ENCODE measurements at regions not wholly inside any gene's neighbourhood (a gene's known extent, or its start where the extent isn't known, plus 50 kb on each side); places are given as distances from the start of the nearest gene placed in this dataset.

GRCh38 chr1:29823561-29823960 lies 587.2 kb downstream of the PTPRU start:
- no peak for DNase-seq

- DNase-seq = no peak
Observed at GRCh38 chr1:29821605-29822004, 585.3 kb downstream of the PTPRU start.

- no peak for DNase-seq
Observed at GRCh38 chr1:29820401-29820800, 584.1 kb downstream of the PTPRU start.

GRCh38 chr1:29812408-29813135 lies 576.2 kb downstream of the PTPRU start:
- DNase-seq = no peak

- no peak for DNase-seq
Observed at GRCh38 chr1:29811727-29812407, 575.5 kb downstream of the PTPRU start.

GRCh38 chr1:29811247-29811646 lies 574.9 kb downstream of the PTPRU start:
- DNase-seq = no peak

GRCh38 chr1:29810121-29811120 lies 574.1 kb downstream of the PTPRU start:
- DNase-seq = no peak

- no peak for DNase-seq
Observed at GRCh38 chr1:29809446-29810120, 573.3 kb downstream of the PTPRU start.

GRCh38 chr1:29808141-29808995 lies 572.0 kb downstream of the PTPRU start:
- DNase-seq = no peak

- DNase-seq = no peak
Observed at GRCh38 chr1:29807689-29808088, 571.4 kb downstream of the PTPRU start.

GRCh38 chr1:29806646-29807319 lies 570.5 kb downstream of the PTPRU start:
- DNase-seq = no peak

- no peak for DNase-seq
Observed at GRCh38 chr1:29805896-29806160, 569.5 kb downstream of the PTPRU start.

- no peak for DNase-seq
Observed at GRCh38 chr1:29805122-29805895, 569.0 kb downstream of the PTPRU start.

GRCh38 chr1:29804181-29804899 lies 568.0 kb downstream of the PTPRU start:
- no peak for DNase-seq

GRCh38 chr1:29803486-29803885 lies 567.2 kb downstream of the PTPRU start:
- no peak for DNase-seq

GRCh38 chr1:29802181-29803068 lies 566.1 kb downstream of the PTPRU start:
- no peak for DNase-seq

GRCh38 chr1:29801561-29801973 lies 565.2 kb downstream of the PTPRU start:
- no peak for DNase-seq

GRCh38 chr1:29801003-29801402 lies 564.7 kb downstream of the PTPRU start:
- no peak for DNase-seq

GRCh38 chr1:29800522-29800956 lies 564.2 kb downstream of the PTPRU start:
- DNase-seq = no peak

Data from bone marrow (tissue), 2 donors.